ENCODE measurements at regions not wholly inside any gene's neighbourhood (a gene's known extent, or its start where the extent isn't known, plus 50 kb on each side); places are given as distances from the start of the nearest gene placed in this dataset.

DNA sequence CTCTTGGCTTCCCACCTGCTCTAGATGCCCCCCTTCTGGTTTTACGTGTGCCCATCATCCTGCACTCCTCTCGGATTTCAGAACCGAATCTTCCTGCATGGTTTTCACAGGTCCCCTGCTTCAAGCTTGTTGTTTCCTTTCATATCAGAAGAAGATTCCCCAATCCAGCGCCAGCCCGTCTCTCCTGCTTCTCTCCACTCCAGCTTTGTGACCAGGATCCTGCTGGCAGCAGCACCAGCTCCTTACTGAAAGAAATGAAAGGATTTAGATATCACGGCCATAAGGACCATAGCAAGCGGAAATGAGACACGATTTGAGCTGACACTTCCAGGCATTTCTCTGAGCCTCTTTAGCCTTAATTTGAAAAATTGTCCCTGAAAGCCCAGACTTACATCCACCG is 180.3 kb upstream of the UBE3A start:
- H3K27me3 ChIP-seq (ENCODE audit: insufficient read depth in 3 of 3, low read length in 2 of 3), result peaks cover 0 to 2% (median 0%) of the 10 kb centered on the region in 3 donors
- DNase-seq (no peak), ATAC-seq (no peak)
- no peaks in the 10 kb centered on the region for H3K9me3 ChIP-seq
- H3K4me1 ChIP-seq, result no peaks in the 10 kb centered on the region
- intact Hi-C loops (cut with DNase I), result loop anchor here in 1 of 2 donors (10.0 kb wide), 1 partner anchor 54 kb away; no protein-coding TSS in a partner anchor
- TF ChIP-seq, protein P1, sequence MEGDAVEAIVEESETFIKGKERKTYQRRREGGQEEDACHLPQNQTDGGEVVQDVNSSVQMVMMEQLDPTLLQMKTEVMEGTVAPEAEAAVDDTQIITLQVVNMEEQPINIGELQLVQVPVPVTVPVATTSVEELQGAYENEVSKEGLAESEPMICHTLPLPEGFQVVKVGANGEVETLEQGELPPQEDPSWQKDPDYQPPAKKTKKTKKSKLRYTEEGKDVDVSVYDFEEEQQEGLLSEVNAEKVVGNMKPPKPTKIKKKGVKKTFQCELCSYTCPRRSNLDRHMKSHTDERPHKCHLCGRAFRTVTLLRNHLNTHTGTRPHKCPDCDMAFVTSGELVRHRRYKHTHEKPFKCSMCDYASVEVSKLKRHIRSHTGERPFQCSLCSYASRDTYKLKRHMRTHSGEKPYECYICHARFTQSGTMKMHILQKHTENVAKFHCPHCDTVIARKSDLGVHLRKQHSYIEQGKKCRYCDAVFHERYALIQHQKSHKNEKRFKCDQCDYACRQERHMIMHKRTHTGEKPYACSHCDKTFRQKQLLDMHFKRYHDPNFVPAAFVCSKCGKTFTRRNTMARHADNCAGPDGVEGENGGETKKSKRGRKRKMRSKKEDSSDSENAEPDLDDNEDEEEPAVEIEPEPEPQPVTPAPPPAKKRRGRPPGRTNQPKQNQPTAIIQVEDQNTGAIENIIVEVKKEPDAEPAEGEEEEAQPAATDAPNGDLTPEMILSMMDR (IDR thresholded peaks at IDR 0.05), result no peak
- no peak overlapping the region for H3K4me3 ChIP-seq
- no peak overlapping the region for H3K27ac ChIP-seq
- no peaks in the 10 kb centered on the region for H3K36me3 ChIP-seq (ENCODE audit: insufficient read depth in 1 of 2, low read depth in 1 of 2)
- 49 to 63% (median 57%) methylated on average over 9 of the region's 9 CpGs for WGBS, 3 donors

DNA sequence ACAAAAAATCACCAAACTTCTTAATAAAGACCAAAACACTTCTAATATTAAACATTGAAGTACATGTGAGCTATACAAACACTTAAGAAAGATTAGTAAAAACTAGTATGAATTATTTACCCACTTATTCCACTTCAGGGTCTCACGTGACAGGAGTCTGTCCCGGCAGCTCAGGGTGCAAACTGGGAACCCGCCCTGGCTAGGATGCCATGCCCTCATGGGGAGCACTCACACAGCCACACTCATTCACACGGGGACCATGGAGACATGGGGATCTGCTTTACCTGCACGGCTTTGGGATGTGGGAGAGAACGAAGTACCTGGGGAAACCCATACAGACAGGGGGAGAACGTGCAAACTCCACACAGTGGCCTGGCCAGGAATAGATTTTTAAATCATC is 179.3 kb upstream of the UBE3A start:
- no peak for ATAC-seq
- Histone ChIP-seq H3K27ac (no peak overlapping the region), H3K27me3 (ENCODE audit: insufficient read depth in 3 of 3, low read length in 2 of 3) (peaks cover 0 to 2% (median 0%) of the 10 kb centered on the region in 3 donors), H3K9me3 (no peaks in the 10 kb centered on the region), H3K4me1 (no peaks in the 10 kb centered on the region), H3K4me3 (no peak overlapping the region), H3K36me3 (ENCODE audit: insufficient read depth in 1 of 2, low read depth in 1 of 2) (no peaks in the 10 kb centered on the region)
- TF ChIP-seq, protein P1 (IDR thresholded peaks at IDR 0.05), result no peak
- 88 to 93% (median 88%) methylated on average over 7 of the region's 7 CpGs for WGBS, 3 donors
- DNase-seq, result no peak
- intact Hi-C loops (cut with DNase I), result loop anchor here in 1 of 2 donors (10.0 kb wide), 1 partner anchor 53 kb away; no protein-coding TSS in a partner anchor

DNA sequence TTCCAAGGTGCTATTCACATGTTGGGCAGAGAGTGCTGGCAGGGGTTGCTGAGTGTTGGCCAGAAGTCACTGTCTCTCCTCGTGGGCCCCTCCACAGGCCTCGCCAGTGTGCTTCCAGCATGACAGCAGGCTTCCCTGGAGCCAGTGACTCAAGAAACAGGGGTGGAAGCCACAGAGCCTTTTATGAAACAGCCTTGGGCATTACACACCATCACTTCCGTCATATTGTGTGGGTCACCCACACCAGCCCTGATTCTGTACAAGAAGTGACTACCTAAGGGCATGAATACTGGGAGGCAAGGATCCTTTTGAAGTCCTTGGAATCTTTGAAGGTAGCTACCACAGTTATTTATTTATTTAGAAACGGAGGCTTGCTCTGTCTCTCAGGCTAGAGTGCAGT is 177.6 kb upstream of the UBE3A start:
- Histone ChIP-seq H3K4me1 (no peaks in the 10 kb centered on the region), H3K27ac (no peak overlapping the region), H3K9me3 (no peaks in the 10 kb centered on the region), H3K36me3 (ENCODE audit: insufficient read depth in 1 of 2, low read depth in 1 of 2) (no peaks in the 10 kb centered on the region), H3K4me3 (no peak overlapping the region), H3K27me3 (ENCODE audit: insufficient read depth in 3 of 3, low read length in 2 of 3) (peaks cover 0 to 2% (median 0%) of the 10 kb centered on the region in 3 donors)
- TF ChIP-seq, protein P1 (IDR thresholded peaks at IDR 0.05), result no peak
- intact Hi-C loops (cut with DNase I), result loop anchor here in 1 of 2 donors (10.0 kb wide), 1 partner anchor 52 kb away; no protein-coding TSS in a partner anchor
- DNase-seq (no peak), ATAC-seq (no peak)
- WGBS, 3 donors, result 58 to 71% (median 59%) methylated on average over 4 of the region's 4 CpGs

DNA sequence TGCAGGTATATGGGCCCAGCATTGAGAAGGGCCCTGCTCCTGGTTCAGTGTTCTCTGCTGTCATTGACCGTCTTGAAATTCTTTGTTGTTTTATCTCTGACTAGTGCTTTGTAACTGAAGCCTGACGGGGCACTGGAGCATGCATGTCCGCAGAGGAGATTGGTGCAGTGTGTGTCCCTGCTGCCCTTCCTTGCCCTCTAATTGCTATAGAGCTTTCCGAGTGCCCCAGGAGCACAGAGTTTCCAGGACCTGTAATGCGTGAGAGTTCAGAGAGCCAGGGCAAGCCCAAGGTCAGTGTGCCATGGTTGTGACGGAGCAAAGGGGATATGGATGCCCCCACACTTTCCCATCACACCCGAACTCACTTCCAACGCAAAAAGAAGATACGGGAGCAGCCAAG is 174.3 kb upstream of the UBE3A start:
- no peak overlapping the region for H3K4me3 ChIP-seq
- ATAC-seq (no peak), DNase-seq (no peak)
- no peaks in the 10 kb centered on the region for H3K36me3 ChIP-seq (ENCODE audit: insufficient read depth in 1 of 2, low read depth in 1 of 2)
- peaks cover 0 to 2% (median 0%) of the 10 kb centered on the region in 3 donors for H3K27me3 ChIP-seq (ENCODE audit: insufficient read depth in 3 of 3, low read length in 2 of 3)
- no peaks in the 10 kb centered on the region for H3K9me3 ChIP-seq
- TF ChIP-seq, protein P1 (IDR thresholded peaks at IDR 0.05), result no peak
- 84 to 91% (median 87%) methylated on average over 9 of the region's 9 CpGs for WGBS, 3 donors
- H3K4me1 ChIP-seq, result no peaks in the 10 kb centered on the region
- intact Hi-C loops (cut with DNase I), result loop anchor here in 1 of 2 donors (10.0 kb wide), 1 partner anchor 48 kb away; no protein-coding TSS in a partner anchor
- H3K27ac ChIP-seq, result no peak overlapping the region

DNA sequence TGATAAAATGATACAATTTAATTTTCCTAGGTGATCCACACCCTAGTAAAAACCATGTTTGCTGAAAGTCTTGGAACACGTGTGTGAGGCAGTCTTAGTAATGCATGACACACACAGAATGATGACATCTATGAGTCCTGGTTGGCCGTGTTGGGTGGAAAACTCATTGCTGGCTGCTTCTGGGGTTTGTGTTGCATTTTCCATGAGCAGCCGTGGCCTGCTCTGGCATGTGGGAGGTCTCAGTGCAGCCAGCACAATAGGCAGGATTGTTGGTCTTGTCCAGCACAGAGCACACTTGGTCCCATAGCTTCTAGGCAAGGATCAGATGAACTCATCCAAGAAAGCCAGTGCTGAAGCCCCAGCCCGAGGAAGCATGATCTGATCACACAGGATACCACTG is 172.8 kb upstream of the UBE3A start:
- no peaks in the 10 kb centered on the region for H3K36me3 ChIP-seq (ENCODE audit: insufficient read depth in 1 of 2, low read depth in 1 of 2)
- no peaks in the 10 kb centered on the region for H3K9me3 ChIP-seq
- DNase-seq, result peak; percentile 41 to 66
- TF ChIP-seq, protein P1 (IDR thresholded peaks at IDR 0.05), result no peak
- WGBS, 3 donors, result 27 to 31% (median 27%) methylated on average over 4 of the region's 4 CpGs
- peak in 2 of 4 donors; percentile 38 to 50 for ATAC-seq
- no peaks in the 10 kb centered on the region for H3K27me3 ChIP-seq (ENCODE audit: insufficient read depth in 3 of 3, low read length in 2 of 3)
- intact Hi-C loops (cut with DNase I), result loop anchor here in 1 of 2 donors (10.0 kb wide), 1 partner anchor 47 kb away; no protein-coding TSS in a partner anchor
- no peaks in the 10 kb centered on the region for H3K4me1 ChIP-seq
- H3K4me3 ChIP-seq, result no peak overlapping the region
- H3K27ac ChIP-seq, result no peak overlapping the region

Measured in psoas muscle (tissue), 7 donors.